WTC11 (cell line): ENCODE measurements at regions not wholly inside any gene's neighbourhood (a gene's known extent, or its start where the extent isn't known, plus 50 kb on each side); places are given as distances from the start of the nearest gene placed in this dataset.
"Not testable (repeated sequence)": the region's sequence is repeated elsewhere in the genome, so short reads cannot be mapped to it uniquely, and the experiment has no call there.

ENCODE experiments used
- ATAC-seq: fragments of 200-7000 bp; cut with Tn5 transposase; 2 replicates; pipeline ENCODE4 v1.10.0; 2021; ENCODE audit warnings: mild to moderate bottlenecking, moderate library complexity
- CTCF ChIA-PET: fragments of 300-600 bp; sonication (Branson Sonifier 250); formaldehyde crosslinking; loops from one replicate; lab custom pipeline; 2021; ENCODE audit warnings: antibody characterized with exemption; lab: Charles Lee
- POLR2A ChIA-PET: fragments of 350-600 bp; sonication (Branson Sonifier 250); formaldehyde crosslinking; loops from one replicate; lab custom pipeline; 2021; ENCODE audit warnings: antibody characterized with exemption; lab: Charles Lee
- DNase-seq: peaks from one replicate; pipeline ENCODE4 v3.0.0; 2021; ENCODE audit warnings: low spot score
- H3K27ac Mint-ChIP-seq: 2 replicates; pipeline ENCODE4 v1.8.0; 2021; ENCODE audit warnings: mixed read lengths
- H3K27me3 Mint-ChIP-seq: 2 replicates; pipeline ENCODE4 v1.8.0; 2021; ENCODE audit warnings: low read depth, mild to moderate bottlenecking, moderate library complexity, mixed read lengths
- H3K36me3 Mint-ChIP-seq: 2 replicates; pipeline ENCODE4 v1.8.0; 2021; ENCODE audit warnings: mixed read lengths
- H3K4me1 Mint-ChIP-seq: 2 replicates; pipeline ENCODE4 v1.8.0; 2022; ENCODE audit warnings: mixed read lengths
- H3K4me3 Mint-ChIP-seq: 2 replicates; pipeline ENCODE4 v1.8.0; 2021; ENCODE audit warnings: mild to moderate bottlenecking, moderate library complexity, mixed read lengths
- H3K9me3 Mint-ChIP-seq: 2 replicates; pipeline ENCODE4 v1.8.0; 2021; ENCODE audit warnings: mixed read lengths
- CBFB ChIP-seq: sonication (generic); formaldehyde crosslinking; IDR thresholded peaks from 2 replicates; pipeline ENCODE4 v1.8.1; 2022; ENCODE audit warnings: mild to moderate bottlenecking, low read depth, missing genetic modification reagents
- ELF4 ChIP-seq: sonication (generic); formaldehyde crosslinking; IDR thresholded peaks from 2 replicates; pipeline ENCODE4 v1.8.1; 2022; ENCODE audit warnings: low read depth, mild to moderate bottlenecking, moderate library complexity, missing genetic modification reagents
- MXD4 ChIP-seq: fragments of 250-450 bp; sonication (Bioruptor Pico); IDR thresholded peaks from 2 replicates; pipeline ENCODE4 v1.8.0; 2021; ENCODE audit warnings: mild to moderate bottlenecking, moderate library complexity, borderline replicate concordance
- RELA ChIP-seq: sonication (generic); formaldehyde crosslinking; IDR thresholded peaks from 2 replicates; pipeline ENCODE4 v1.8.1; 2022; ENCODE audit warnings: missing genetic modification reagents, mild to moderate bottlenecking, borderline replicate concordance
- SMAD3 ChIP-seq: sonication (generic); formaldehyde crosslinking; IDR thresholded peaks from 2 replicates; pipeline ENCODE4 v1.8.0; 2022; ENCODE audit warnings: missing genetic modification reagents, mild to moderate bottlenecking, borderline replicate concordance
- SP1 ChIP-seq: sonication (generic); formaldehyde crosslinking; conservative IDR thresholded peaks from 2 replicates; pipeline ENCODE4 v1.8.1; 2022; ENCODE audit warnings: missing genetic modification reagents
- ZNF138 ChIP-seq: sonication (generic); formaldehyde crosslinking; conservative IDR thresholded peaks from 2 replicates; pipeline ENCODE4 v1.8.1; 2022; ENCODE audit warnings: mild to moderate bottlenecking, moderate library complexity, missing genetic modification reagents
- ZNF416 ChIP-seq: fragments of 250-450 bp; sonication (Bioruptor Pico); IDR thresholded peaks from 2 replicates; pipeline ENCODE4 v1.9.0; 2021; ENCODE audit warnings: mild to moderate bottlenecking, inconsistent platforms
- TF ChIP-seq, protein P1 (sequence below): sonication (generic); formaldehyde crosslinking; IDR thresholded peaks from 2 replicates; pipeline ENCODE4 v1.8.1; 2023; ENCODE audit warnings: mild to moderate bottlenecking, missing genetic modification reagents, borderline replicate concordance
- TF ChIP-seq, protein P2 (sequence below): fragments of 250-450 bp; sonication (Bioruptor Pico); IDR thresholded peaks from 2 replicates; pipeline ENCODE4 v2.1.2; 2022; ENCODE audit warnings: mild to moderate bottlenecking, moderate library complexity
- TF ChIP-seq, protein P3 (sequence below): sonication (generic); formaldehyde crosslinking; IDR thresholded peaks from 2 replicates; pipeline ENCODE4 v1.8.1; 2023; ENCODE audit warnings: mild to moderate bottlenecking, missing genetic modification reagents, moderate library complexity
- TF ChIP-seq, protein P4 (sequence below): sonication (generic); formaldehyde crosslinking; IDR thresholded peaks from 2 replicates; pipeline ENCODE4 v1.8.1; 2023; ENCODE audit warnings: mild to moderate bottlenecking, missing genetic modification reagents
- TF ChIP-seq, protein P5 (sequence below): fragments of 250-450 bp; sonication (Bioruptor Pico); conservative IDR thresholded peaks from 2 replicates; pipeline ENCODE4 v1.9.0; 2021; ENCODE audit warnings: mild to moderate bottlenecking
- TF ChIP-seq, protein P6 (sequence below): sonication (generic); formaldehyde crosslinking; IDR thresholded peaks from 2 replicates; pipeline ENCODE4 v1.8.0; 2022; ENCODE audit warnings: mild to moderate bottlenecking, missing genetic modification reagents
- TF ChIP-seq, protein P7 (sequence below): sonication (generic); formaldehyde crosslinking; IDR thresholded peaks from 2 replicates; pipeline ENCODE4 v1.8.0; 2023; ENCODE audit warnings: missing genetic modification reagents

DNA sequence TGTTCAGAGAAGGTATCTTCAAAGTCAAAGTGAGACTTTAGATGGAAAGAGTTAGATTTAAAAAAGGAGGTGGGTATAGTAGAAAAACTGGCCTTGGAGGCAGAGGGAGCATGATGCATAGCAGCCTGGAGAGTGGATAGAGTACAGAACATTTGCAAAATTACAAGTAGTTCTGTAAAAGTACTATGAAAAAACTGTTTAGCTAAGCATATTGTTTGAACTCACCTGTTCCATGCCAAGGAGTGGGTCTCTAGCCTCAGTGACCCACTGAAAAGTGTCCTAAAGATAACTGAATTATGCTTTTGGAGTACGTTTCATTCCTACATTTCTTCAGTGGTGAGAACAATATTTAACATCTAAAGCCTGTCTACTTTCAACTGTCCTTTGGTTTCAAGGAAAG is 218.9 kb downstream of the NAP1L3 start:
- H3K27ac Mint-ChIP-seq: no peak overlapping the region
- no peak for DNase-seq
- no peaks in the 10 kb centered on the region for H3K36me3 Mint-ChIP-seq
- H3K4me3 Mint-ChIP-seq: no peak overlapping the region
- ATAC-seq: no peak
- H3K27me3 Mint-ChIP-seq: no peaks in the 10 kb centered on the region
- peaks cover 4% of the 10 kb centered on the region for H3K9me3 Mint-ChIP-seq
- TF ChIP-seq, protein P1, sequence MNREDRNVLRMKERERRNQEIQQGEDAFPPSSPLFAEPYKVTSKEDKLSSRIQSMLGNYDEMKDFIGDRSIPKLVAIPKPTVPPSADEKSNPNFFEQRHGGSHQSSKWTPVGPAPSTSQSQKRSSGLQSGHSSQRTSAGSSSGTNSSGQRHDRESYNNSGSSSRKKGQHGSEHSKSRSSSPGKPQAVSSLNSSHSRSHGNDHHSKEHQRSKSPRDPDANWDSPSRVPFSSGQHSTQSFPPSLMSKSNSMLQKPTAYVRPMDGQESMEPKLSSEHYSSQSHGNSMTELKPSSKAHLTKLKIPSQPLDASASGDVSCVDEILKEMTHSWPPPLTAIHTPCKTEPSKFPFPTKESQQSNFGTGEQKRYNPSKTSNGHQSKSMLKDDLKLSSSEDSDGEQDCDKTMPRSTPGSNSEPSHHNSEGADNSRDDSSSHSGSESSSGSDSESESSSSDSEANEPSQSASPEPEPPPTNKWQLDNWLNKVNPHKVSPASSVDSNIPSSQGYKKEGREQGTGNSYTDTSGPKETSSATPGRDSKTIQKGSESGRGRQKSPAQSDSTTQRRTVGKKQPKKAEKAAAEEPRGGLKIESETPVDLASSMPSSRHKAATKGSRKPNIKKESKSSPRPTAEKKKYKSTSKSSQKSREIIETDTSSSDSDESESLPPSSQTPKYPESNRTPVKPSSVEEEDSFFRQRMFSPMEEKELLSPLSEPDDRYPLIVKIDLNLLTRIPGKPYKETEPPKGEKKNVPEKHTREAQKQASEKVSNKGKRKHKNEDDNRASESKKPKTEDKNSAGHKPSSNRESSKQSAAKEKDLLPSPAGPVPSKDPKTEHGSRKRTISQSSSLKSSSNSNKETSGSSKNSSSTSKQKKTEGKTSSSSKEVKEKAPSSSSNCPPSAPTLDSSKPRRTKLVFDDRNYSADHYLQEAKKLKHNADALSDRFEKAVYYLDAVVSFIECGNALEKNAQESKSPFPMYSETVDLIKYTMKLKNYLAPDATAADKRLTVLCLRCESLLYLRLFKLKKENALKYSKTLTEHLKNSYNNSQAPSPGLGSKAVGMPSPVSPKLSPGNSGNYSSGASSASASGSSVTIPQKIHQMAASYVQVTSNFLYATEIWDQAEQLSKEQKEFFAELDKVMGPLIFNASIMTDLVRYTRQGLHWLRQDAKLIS (CRISPR knock-in tag): no peak
- TF ChIP-seq MXD4 (CRISPR knock-in tag): no peak
- no peak for TF ChIP-seq ELF4 (CRISPR knock-in tag)
- no peak for TF ChIP-seq CBFB (CRISPR knock-in tag)
- TF ChIP-seq, protein P2, sequence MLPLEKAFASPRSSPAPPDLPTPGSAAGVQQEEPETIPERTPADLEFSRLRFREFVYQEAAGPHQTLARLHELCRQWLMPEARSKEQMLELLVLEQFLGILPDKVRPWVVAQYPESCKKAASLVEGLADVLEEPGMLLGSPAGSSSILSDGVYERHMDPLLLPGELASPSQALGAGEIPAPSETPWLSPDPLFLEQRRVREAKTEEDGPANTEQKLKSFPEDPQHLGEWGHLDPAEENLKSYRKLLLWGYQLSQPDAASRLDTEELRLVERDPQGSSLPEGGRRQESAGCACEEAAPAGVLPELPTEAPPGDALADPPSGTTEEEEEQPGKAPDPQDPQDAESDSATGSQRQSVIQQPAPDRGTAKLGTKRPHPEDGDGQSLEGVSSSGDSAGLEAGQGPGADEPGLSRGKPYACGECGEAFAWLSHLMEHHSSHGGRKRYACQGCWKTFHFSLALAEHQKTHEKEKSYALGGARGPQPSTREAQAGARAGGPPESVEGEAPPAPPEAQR (CRISPR knock-in tag): no peak
- TF ChIP-seq, protein P3, sequence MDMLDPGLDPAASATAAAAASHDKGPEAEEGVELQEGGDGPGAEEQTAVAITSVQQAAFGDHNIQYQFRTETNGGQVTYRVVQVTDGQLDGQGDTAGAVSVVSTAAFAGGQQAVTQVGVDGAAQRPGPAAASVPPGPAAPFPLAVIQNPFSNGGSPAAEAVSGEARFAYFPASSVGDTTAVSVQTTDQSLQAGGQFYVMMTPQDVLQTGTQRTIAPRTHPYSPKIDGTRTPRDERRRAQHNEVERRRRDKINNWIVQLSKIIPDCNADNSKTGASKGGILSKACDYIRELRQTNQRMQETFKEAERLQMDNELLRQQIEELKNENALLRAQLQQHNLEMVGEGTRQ: no peak
- TF ChIP-seq SMAD3 (CRISPR knock-in tag): no peak
- TF ChIP-seq SP1 (CRISPR knock-in tag): no peak
- TF ChIP-seq, protein P4, sequence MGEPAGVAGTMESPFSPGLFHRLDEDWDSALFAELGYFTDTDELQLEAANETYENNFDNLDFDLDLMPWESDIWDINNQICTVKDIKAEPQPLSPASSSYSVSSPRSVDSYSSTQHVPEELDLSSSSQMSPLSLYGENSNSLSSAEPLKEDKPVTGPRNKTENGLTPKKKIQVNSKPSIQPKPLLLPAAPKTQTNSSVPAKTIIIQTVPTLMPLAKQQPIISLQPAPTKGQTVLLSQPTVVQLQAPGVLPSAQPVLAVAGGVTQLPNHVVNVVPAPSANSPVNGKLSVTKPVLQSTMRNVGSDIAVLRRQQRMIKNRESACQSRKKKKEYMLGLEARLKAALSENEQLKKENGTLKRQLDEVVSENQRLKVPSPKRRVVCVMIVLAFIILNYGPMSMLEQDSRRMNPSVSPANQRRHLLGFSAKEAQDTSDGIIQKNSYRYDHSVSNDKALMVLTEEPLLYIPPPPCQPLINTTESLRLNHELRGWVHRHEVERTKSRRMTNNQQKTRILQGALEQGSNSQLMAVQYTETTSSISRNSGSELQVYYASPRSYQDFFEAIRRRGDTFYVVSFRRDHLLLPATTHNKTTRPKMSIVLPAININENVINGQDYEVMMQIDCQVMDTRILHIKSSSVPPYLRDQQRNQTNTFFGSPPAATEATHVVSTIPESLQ: no peak
- no peak for TF ChIP-seq ZNF416 (CRISPR knock-in tag)
- TF ChIP-seq, protein P5, sequence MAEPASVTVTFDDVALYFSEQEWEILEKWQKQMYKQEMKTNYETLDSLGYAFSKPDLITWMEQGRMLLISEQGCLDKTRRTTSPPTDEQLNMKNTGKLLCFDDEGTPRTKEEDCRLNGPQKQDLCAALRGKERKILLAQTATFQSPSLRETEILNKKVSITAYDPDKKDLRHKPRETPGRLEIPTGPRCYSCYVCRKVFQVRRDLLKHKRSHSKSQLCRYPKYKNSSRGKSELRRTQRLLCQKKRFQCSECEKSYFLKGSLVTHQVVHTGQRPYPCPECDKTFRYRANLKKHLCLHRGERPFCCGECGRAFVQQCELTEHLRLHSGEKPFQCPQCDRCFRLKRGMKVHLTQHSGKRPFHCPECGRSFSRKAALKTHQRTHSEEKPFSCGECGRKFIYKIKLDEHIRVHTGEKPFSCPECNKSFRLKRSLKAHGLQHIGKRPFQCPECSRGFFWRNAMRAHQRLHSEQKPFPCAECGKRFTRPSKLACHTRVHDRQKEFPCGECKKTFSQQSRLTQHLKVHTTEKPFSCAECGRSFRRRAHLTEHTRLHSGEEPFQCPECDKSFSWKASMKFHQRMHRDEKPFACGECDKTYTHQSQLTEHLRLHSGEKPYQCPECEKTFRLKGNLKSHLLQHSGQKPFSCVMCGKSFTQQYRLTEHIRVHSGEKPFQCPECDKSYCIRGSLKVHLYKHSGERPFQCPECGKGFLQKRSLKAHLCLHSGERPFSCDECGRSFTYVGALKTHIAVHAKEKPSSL (CRISPR knock-in tag): no peak
- no peak for TF ChIP-seq ZNF138
- no peak for TF ChIP-seq RELA (CRISPR knock-in tag)
- TF ChIP-seq, protein P6, sequence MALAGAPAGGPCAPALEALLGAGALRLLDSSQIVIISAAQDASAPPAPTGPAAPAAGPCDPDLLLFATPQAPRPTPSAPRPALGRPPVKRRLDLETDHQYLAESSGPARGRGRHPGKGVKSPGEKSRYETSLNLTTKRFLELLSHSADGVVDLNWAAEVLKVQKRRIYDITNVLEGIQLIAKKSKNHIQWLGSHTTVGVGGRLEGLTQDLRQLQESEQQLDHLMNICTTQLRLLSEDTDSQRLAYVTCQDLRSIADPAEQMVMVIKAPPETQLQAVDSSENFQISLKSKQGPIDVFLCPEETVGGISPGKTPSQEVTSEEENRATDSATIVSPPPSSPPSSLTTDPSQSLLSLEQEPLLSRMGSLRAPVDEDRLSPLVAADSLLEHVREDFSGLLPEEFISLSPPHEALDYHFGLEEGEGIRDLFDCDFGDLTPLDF (CRISPR knock-in tag): no peak
- TF ChIP-seq, protein P7, sequence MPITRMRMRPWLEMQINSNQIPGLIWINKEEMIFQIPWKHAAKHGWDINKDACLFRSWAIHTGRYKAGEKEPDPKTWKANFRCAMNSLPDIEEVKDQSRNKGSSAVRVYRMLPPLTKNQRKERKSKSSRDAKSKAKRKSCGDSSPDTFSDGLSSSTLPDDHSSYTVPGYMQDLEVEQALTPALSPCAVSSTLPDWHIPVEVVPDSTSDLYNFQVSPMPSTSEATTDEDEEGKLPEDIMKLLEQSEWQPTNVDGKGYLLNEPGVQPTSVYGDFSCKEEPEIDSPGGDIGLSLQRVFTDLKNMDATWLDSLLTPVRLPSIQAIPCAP (CRISPR knock-in tag): no peak
- POLR2A ChIA-PET: no interaction called here
- CTCF ChIA-PET: no interaction called here
- no peaks in the 10 kb centered on the region for H3K4me1 Mint-ChIP-seq

DNA sequence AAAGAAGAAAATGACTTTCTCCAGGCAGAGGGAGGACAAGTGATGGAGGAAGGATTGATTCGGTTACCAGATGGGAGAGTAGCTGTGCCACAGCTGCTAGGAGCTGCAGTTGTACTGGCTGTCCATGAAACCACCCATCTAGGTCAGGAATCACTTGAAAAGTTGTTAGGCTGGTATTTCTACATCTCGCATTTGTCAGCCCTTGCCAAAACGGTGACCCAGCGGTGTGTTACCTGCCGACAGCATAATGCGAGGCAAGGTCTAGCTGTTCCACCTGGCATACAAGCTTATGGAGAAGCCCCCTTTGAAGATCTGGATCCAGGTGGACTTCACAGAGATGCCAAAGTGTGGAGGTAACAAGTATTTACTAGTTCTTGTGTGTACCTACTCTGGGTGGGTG is 238.7 kb downstream of the NAP1L3 start:
- DNase-seq, ATAC-seq, POLR2A ChIA-PET, H3K4me3 Mint-ChIP-seq, H3K27ac Mint-ChIP-seq, H3K9me3 Mint-ChIP-seq, H3K36me3 Mint-ChIP-seq, H3K4me1 Mint-ChIP-seq, CTCF ChIA-PET, H3K27me3 Mint-ChIP-seq: not testable (repeated sequence)
